SK-N-SH (cell line): ENCODE measurements at regions not wholly inside any gene's neighbourhood (a gene's known extent, or its start where the extent isn't known, plus 50 kb on each side); places are given as distances from the start of the nearest gene placed in this dataset.

ENCODE experiments used
- EZH2phosphoT487 ChIP-seq: fragments of 200-600 bp; sonication (generic); IDR thresholded peaks from 2 replicates; pipeline ENCODE4 v1.6.1; 2017; ENCODE audit warnings: low read depth, mixed run types, mild to moderate bottlenecking, antibody characterized with exemption, moderate library complexity, borderline replicate concordance
- GATA2 ChIP-seq: sonication (generic); formaldehyde crosslinking; IDR thresholded peaks from 2 replicates; pipeline ENCODE4 v1.5.0; 2020; ENCODE audit warnings: mild to moderate bottlenecking, missing genetic modification reagents
- TF ChIP-seq, protein P1 (sequence below): IDR thresholded peaks from 2 replicates; pipeline ENCODE4 v1.6.1; 2012; ENCODE audit warnings: mild to moderate bottlenecking, low read depth, low read length, moderate library complexity

DNA sequence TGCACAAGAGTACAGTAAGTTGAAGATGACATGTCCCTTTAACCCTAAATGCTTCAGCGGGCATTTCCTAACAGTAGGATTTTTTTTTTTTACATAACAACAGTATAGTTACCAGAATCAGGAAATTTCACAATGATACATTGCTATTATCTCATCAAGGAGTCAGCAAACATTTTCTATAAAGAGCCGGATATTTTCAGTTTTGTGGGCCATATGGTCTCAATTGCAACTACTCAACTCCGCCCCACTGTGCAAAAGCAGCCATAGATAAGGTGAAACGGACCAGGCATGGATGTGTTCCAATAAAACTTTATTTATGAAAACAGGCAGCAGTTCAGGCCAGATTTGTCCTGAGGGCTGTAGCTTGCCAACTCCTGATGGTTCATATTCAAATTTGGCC, 130.6 kb downstream of the SMAD6 start:
- TF ChIP-seq, protein P1, sequence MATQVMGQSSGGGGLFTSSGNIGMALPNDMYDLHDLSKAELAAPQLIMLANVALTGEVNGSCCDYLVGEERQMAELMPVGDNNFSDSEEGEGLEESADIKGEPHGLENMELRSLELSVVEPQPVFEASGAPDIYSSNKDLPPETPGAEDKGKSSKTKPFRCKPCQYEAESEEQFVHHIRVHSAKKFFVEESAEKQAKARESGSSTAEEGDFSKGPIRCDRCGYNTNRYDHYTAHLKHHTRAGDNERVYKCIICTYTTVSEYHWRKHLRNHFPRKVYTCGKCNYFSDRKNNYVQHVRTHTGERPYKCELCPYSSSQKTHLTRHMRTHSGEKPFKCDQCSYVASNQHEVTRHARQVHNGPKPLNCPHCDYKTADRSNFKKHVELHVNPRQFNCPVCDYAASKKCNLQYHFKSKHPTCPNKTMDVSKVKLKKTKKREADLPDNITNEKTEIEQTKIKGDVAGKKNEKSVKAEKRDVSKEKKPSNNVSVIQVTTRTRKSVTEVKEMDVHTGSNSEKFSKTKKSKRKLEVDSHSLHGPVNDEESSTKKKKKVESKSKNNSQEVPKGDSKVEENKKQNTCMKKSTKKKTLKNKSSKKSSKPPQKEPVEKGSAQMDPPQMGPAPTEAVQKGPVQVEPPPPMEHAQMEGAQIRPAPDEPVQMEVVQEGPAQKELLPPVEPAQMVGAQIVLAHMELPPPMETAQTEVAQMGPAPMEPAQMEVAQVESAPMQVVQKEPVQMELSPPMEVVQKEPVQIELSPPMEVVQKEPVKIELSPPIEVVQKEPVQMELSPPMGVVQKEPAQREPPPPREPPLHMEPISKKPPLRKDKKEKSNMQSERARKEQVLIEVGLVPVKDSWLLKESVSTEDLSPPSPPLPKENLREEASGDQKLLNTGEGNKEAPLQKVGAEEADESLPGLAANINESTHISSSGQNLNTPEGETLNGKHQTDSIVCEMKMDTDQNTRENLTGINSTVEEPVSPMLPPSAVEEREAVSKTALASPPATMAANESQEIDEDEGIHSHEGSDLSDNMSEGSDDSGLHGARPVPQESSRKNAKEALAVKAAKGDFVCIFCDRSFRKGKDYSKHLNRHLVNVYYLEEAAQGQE = no peak
- TF ChIP-seq GATA2 (CRISPR knock-in tag) (no peak), EZH2phosphoT487 (no peak)
